Karpas-422 (cell line): ENCODE measurements at regions not wholly inside any gene's neighbourhood (a gene's known extent, or its start where the extent isn't known, plus 50 kb on each side); places are given as distances from the start of the nearest gene placed in this dataset.
"Not testable (repeated sequence)": the region's sequence is repeated elsewhere in the genome, so short reads cannot be mapped to it uniquely, and the experiment has no call there.

ENCODE experiments used
- DNase-seq: peaks from one replicate; pipeline ENCODE4 v3.0.0-alpha.2; 2015
- H2AFZ ChIP-seq: fragments of 200-600 bp; sonication (generic); 2 replicates; pipeline ENCODE4 v1.6.1; 2014; ENCODE audit warnings: antibody characterized with exemption, low read length, mixed read lengths
- H3K27ac ChIP-seq: fragments of 200-600 bp; sonication (generic); 2 replicates; pipeline ENCODE4 v1.5.1; 2014; ENCODE audit warnings: mild to moderate bottlenecking, low read length, moderate library complexity
- H3K27me3 ChIP-seq: fragments of 200-600 bp; sonication (generic); 2 replicates; pipeline ENCODE4 v1.6.1; 2014; ENCODE audit warnings: low read length, mixed read lengths
- H3K36me3 ChIP-seq: fragments of 200-600 bp; sonication (generic); 2 replicates; pipeline ENCODE4 v1.6.1; 2014; ENCODE audit warnings: low read length, mixed read lengths; ENCODE audit not compliant: insufficient read depth
- H3K4me1 ChIP-seq: fragments of 200-600 bp; sonication (generic); 2 replicates; pipeline ENCODE4 v1.6.1; 2014; ENCODE audit warnings: mild to moderate bottlenecking, low read length, mixed read lengths
- H3K4me2 ChIP-seq: fragments of 200-600 bp; sonication (generic); 2 replicates; pipeline ENCODE4 v1.6.1; 2014; ENCODE audit warnings: low read length, low read depth, mild to moderate bottlenecking; ENCODE audit not compliant: poor library complexity, severe bottlenecking
- H3K4me3 ChIP-seq: fragments of 200-600 bp; sonication (generic); 2 replicates; pipeline ENCODE4 v1.5.1; 2014; ENCODE audit warnings: mild to moderate bottlenecking, antibody characterized with exemption, low read length, mixed read lengths
- H3K79me2 ChIP-seq: fragments of 200-600 bp; sonication (generic); 2 replicates; pipeline ENCODE4 v1.6.1; 2014; ENCODE audit warnings: mild to moderate bottlenecking, low read length, mixed read lengths
- H3K9ac ChIP-seq: fragments of 200-600 bp; sonication (generic); 2 replicates; pipeline ENCODE4 v1.6.0; 2014; ENCODE audit warnings: low read length
- H3K9me2 ChIP-seq: fragments of 200-600 bp; sonication (generic), shearing (Covaris generic); replicated peaks from 2 replicates; pipeline ENCODE4 v1.6.0; 2014; ENCODE audit warnings: mild to moderate bottlenecking, low read length, moderate library complexity; ENCODE audit not compliant: insufficient read depth
- H3K9me3 ChIP-seq: fragments of 300-700, 200-600 bp; sonication (generic); 2 replicates; pipeline ENCODE4 v1.6.1; 2014; ENCODE audit warnings: low read length, mixed read lengths
- H4K20me1 ChIP-seq: fragments of 200-600 bp; sonication (generic); 2 replicates; pipeline ENCODE4 v1.6.1; 2014; ENCODE audit warnings: mild to moderate bottlenecking, antibody characterized with exemption, low read length, low read depth; ENCODE audit not compliant: insufficient read depth

GRCh38 chr3:170697131-170697530, 111.3 kb upstream of the SLC7A14 start:
- H3K4me2 ChIP-seq: no peak overlapping the region
- H3K79me2 ChIP-seq: no peaks in the 10 kb centered on the region
- no peaks in the 10 kb centered on the region for H3K4me1 ChIP-seq
- no peaks in the 10 kb centered on the region for H3K9me3 ChIP-seq
- no peaks in the 10 kb centered on the region for H3K9me2 ChIP-seq
- no peak overlapping the region for H3K4me3 ChIP-seq
- no peak for DNase-seq
- H2AFZ ChIP-seq: no peak overlapping the region
- H4K20me1 ChIP-seq: no peaks in the 10 kb centered on the region
- H3K9ac ChIP-seq: no peak overlapping the region
- H3K27ac ChIP-seq: no peak overlapping the region
- no peaks in the 10 kb centered on the region for H3K27me3 ChIP-seq
- H3K36me3 ChIP-seq: no peaks in the 10 kb centered on the region

- H2AFZ ChIP-seq: no peak overlapping the region
- H3K4me2 ChIP-seq: no peak overlapping the region
- no peak overlapping the region for H3K9ac ChIP-seq
- no peaks in the 10 kb centered on the region for H3K4me1 ChIP-seq
- H3K4me3 ChIP-seq: no peak overlapping the region
- no peaks in the 10 kb centered on the region for H4K20me1 ChIP-seq
- no peaks in the 10 kb centered on the region for H3K36me3 ChIP-seq
- no peaks in the 10 kb centered on the region for H3K27me3 ChIP-seq
- no peak for DNase-seq
- no peaks in the 10 kb centered on the region for H3K9me2 ChIP-seq
- no peaks in the 10 kb centered on the region for H3K9me3 ChIP-seq
- H3K27ac ChIP-seq: no peak overlapping the region
- H3K79me2 ChIP-seq: no peaks in the 10 kb centered on the region
These were observed 109.7 kb upstream of the SLC7A14 start for GRCh38 chr3:170695486-170696064.

- H3K36me3 ChIP-seq: no peaks in the 10 kb centered on the region
- H3K27ac ChIP-seq: no peak overlapping the region
- H2AFZ ChIP-seq: no peak overlapping the region
- no peaks in the 10 kb centered on the region for H3K9me2 ChIP-seq
- H4K20me1 ChIP-seq: no peaks in the 10 kb centered on the region
- no peak overlapping the region for H3K4me3 ChIP-seq
- no peaks in the 10 kb centered on the region for H3K27me3 ChIP-seq
- H3K4me2 ChIP-seq: no peak overlapping the region
- no peaks in the 10 kb centered on the region for H3K9me3 ChIP-seq
- H3K4me1 ChIP-seq: no peaks in the 10 kb centered on the region
- no peak for DNase-seq
- H3K79me2 ChIP-seq: no peaks in the 10 kb centered on the region
- no peak overlapping the region for H3K9ac ChIP-seq
These were observed 106.8 kb upstream of the SLC7A14 start for GRCh38 chr3:170692720-170693119.

- no peaks in the 10 kb centered on the region for H3K9me2 ChIP-seq
- no peaks in the 10 kb centered on the region for H3K4me1 ChIP-seq
- H3K9me3 ChIP-seq: no peaks in the 10 kb centered on the region
- H3K4me3 ChIP-seq: no peak overlapping the region
- H3K27me3 ChIP-seq: no peaks in the 10 kb centered on the region
- H3K79me2 ChIP-seq: no peaks in the 10 kb centered on the region
- no peak overlapping the region for H3K4me2 ChIP-seq
- H3K27ac ChIP-seq: no peak overlapping the region
- no peaks in the 10 kb centered on the region for H4K20me1 ChIP-seq
- H3K9ac ChIP-seq: no peak overlapping the region
- no peak overlapping the region for H2AFZ ChIP-seq
- no peak for DNase-seq
- no peaks in the 10 kb centered on the region for H3K36me3 ChIP-seq
These were observed 104.7 kb upstream of the SLC7A14 start for GRCh38 chr3:170690661-170690981.

- DNase-seq: peak; percentile 77
- Histone ChIP-seq H2AFZ (no peak overlapping the region), H3K36me3 (no peaks in the 10 kb centered on the region), H3K9ac (no peak overlapping the region), H3K4me2 (no peak overlapping the region), H3K9me2 (no peaks in the 10 kb centered on the region), H3K4me1 (no peaks in the 10 kb centered on the region), H3K79me2 (no peaks in the 10 kb centered on the region), H4K20me1 (no peaks in the 10 kb centered on the region), H3K4me3 (no peak overlapping the region), H3K27me3 (no peaks in the 10 kb centered on the region), H3K27ac (no peak overlapping the region), H3K9me3 (no peaks in the 10 kb centered on the region)
These were observed 104.2 kb upstream of the SLC7A14 start for GRCh38 chr3:170689893-170690660.

GRCh38 chr3:170689296-170689829, 103.5 kb upstream of the SLC7A14 start:
- no peak overlapping the region for H3K9ac ChIP-seq
- no peaks in the 10 kb centered on the region for H3K9me3 ChIP-seq
- H2AFZ ChIP-seq: no peak overlapping the region
- no peaks in the 10 kb centered on the region for H3K4me1 ChIP-seq
- H3K4me3 ChIP-seq: no peak overlapping the region
- H3K4me2 ChIP-seq: no peak overlapping the region
- H3K27ac ChIP-seq: no peak overlapping the region
- no peaks in the 10 kb centered on the region for H4K20me1 ChIP-seq
- no peak for DNase-seq
- no peaks in the 10 kb centered on the region for H3K27me3 ChIP-seq
- no peaks in the 10 kb centered on the region for H3K9me2 ChIP-seq
- H3K36me3 ChIP-seq: no peaks in the 10 kb centered on the region
- H3K79me2 ChIP-seq: no peaks in the 10 kb centered on the region

GRCh38 chr3:170688222-170688621, 102.3 kb upstream of the SLC7A14 start:
- H3K79me2 ChIP-seq, H3K4me2 ChIP-seq, H3K9me2 ChIP-seq, H3K9ac ChIP-seq, H3K27ac ChIP-seq, H2AFZ ChIP-seq, H3K4me3 ChIP-seq, H3K36me3 ChIP-seq, H3K27me3 ChIP-seq, H3K4me1 ChIP-seq, DNase-seq, H4K20me1 ChIP-seq, H3K9me3 ChIP-seq: not testable (repeated sequence)

GRCh38 chr3:170680593-170680992, 94.7 kb upstream of the SLC7A14 start:
- Histone ChIP-seq H3K4me1 (no peaks in the 10 kb centered on the region), H3K27ac (no peak overlapping the region), H2AFZ (no peak overlapping the region), H4K20me1 (no peaks in the 10 kb centered on the region), H3K4me2 (no peak overlapping the region), H3K27me3 (no peaks in the 10 kb centered on the region), H3K79me2 (no peaks in the 10 kb centered on the region), H3K9me3 (no peaks in the 10 kb centered on the region), H3K9ac (no peak overlapping the region), H3K9me2 (no peaks in the 10 kb centered on the region), H3K36me3 (no peaks in the 10 kb centered on the region), H3K4me3 (no peak overlapping the region)
- peak; percentile 38 for DNase-seq
